ENCODE measurements at regions not wholly inside any gene's neighbourhood (a gene's known extent, or its start where the extent isn't known, plus 50 kb on each side); places are given as distances from the start of the nearest gene placed in this dataset.

DNA sequence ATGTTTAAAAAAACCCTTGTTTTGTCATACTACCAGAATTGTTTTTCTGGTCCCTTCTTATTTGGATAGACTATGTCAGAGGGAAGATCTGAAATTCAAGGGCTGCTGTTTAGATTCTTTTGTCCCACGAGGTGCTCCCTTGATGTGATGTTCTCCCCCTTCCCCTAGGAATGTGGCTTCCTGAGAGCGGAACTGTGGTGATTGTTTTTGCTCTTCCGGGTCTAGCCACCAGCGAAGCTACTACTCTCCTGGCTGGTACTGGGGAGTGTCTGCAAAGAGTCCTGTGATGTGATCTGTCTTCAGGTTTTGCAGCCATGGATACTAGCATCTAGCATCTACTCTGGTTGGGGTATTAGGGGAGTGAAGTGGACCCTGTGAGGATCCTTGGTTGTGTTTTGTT lies 271.1 kb downstream of the DCAF12L2 start:
- H3K27ac ChIP-seq, result no peak overlapping the region
- 73 to 82% methylated on average over 4 of the region's 4 CpGs for WGBS, 2 donors
- TF ChIP-seq, protein P1, sequence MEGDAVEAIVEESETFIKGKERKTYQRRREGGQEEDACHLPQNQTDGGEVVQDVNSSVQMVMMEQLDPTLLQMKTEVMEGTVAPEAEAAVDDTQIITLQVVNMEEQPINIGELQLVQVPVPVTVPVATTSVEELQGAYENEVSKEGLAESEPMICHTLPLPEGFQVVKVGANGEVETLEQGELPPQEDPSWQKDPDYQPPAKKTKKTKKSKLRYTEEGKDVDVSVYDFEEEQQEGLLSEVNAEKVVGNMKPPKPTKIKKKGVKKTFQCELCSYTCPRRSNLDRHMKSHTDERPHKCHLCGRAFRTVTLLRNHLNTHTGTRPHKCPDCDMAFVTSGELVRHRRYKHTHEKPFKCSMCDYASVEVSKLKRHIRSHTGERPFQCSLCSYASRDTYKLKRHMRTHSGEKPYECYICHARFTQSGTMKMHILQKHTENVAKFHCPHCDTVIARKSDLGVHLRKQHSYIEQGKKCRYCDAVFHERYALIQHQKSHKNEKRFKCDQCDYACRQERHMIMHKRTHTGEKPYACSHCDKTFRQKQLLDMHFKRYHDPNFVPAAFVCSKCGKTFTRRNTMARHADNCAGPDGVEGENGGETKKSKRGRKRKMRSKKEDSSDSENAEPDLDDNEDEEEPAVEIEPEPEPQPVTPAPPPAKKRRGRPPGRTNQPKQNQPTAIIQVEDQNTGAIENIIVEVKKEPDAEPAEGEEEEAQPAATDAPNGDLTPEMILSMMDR (IDR thresholded peaks at IDR 0.05), result no peak
- TF ChIP-seq POLR2A (IDR thresholded peaks at IDR 0.05), result no peak
- no peak overlapping the region for H3K4me3 ChIP-seq
- intact Hi-C loops (cut with DNase I; ENCODE audit: low total_unique reads), result no loop called here
- no peaks in the 10 kb centered on the region for H3K9me3 ChIP-seq
- H3K36me3 ChIP-seq (ENCODE audit: low read depth, missing control alignments), result no peaks in the 10 kb centered on the region
- no peaks in the 10 kb centered on the region for H3K4me1 ChIP-seq
- no peaks in the 10 kb centered on the region for H3K27me3 ChIP-seq
- no peak for DNase-seq

DNA sequence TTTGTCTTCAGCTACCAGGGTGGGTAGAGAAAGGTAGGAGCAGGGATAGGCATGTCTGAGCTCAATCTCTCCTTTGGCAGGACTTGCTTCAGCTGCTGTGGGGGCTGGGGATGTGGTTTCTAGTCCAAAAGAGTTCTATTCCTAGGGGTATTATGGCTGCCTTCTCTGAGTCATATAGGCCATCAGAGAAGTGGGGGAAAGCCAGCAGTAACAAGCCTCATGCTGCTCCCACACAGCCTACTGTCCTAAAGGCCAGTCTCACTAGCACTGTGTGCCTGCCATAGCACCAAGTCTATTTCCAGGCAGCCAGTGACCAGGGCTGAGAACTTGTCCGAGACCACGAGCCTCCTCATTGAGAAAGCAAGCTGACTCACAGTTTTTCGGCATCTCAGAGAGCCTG lies 270.6 kb downstream of the DCAF12L2 start:
- Histone ChIP-seq H3K27ac (no peak overlapping the region), H3K4me3 (no peak overlapping the region), H3K4me1 (no peaks in the 10 kb centered on the region), H3K27me3 (no peaks in the 10 kb centered on the region), H3K9me3 (no peaks in the 10 kb centered on the region), H3K36me3 (ENCODE audit: low read depth, missing control alignments) (no peaks in the 10 kb centered on the region)
- intact Hi-C loops (cut with DNase I; ENCODE audit: low total_unique reads), result no loop called here
- TF ChIP-seq POLR2A (IDR thresholded peaks at IDR 0.05), result no peak
- TF ChIP-seq, protein P1 (IDR thresholded peaks at IDR 0.05), result no peak
- 100% methylated on average over 2 of the region's 3 CpGs; no CpG with 5 or more reads in 1 of the 2 donors for WGBS, 2 donors
- no peak for DNase-seq

DNA sequence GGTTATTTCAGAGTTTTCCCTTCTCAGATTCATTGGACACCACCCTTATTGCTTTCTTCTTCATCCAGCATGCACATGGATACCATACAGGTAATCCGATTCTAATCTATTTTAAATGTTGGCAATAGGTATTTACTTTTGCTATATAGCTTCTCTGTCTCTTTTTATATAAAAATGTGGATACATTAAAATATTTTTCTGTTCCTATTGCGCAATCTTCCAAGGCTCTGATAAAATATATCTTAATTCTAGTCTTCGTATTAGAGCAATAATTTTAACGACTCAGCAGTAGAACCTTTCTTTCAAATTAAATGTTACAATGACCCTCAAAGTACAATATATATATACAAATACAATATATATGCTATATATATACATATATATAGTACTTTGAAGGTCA lies 239.8 kb downstream of the DCAF12L2 start:
- Histone ChIP-seq H3K36me3 (ENCODE audit: low read depth, missing control alignments) (no peaks in the 10 kb centered on the region), H3K4me1 (no peaks in the 10 kb centered on the region), H3K27me3 (no peaks in the 10 kb centered on the region), H3K27ac (no peak overlapping the region), H3K9me3 (no peaks in the 10 kb centered on the region), H3K4me3 (no peak overlapping the region)
- TF ChIP-seq, protein P1 (IDR thresholded peaks at IDR 0.05), result no peak
- no peak for TF ChIP-seq POLR2A (IDR thresholded peaks at IDR 0.05)
- intact Hi-C loops (cut with DNase I; ENCODE audit: low total_unique reads), result no loop called here
- 90 to 93% methylated on average over 4 of the region's 4 CpGs for whole genome bisulfite sequencing, 2 donors
- DNase-seq, result no peak

DNA sequence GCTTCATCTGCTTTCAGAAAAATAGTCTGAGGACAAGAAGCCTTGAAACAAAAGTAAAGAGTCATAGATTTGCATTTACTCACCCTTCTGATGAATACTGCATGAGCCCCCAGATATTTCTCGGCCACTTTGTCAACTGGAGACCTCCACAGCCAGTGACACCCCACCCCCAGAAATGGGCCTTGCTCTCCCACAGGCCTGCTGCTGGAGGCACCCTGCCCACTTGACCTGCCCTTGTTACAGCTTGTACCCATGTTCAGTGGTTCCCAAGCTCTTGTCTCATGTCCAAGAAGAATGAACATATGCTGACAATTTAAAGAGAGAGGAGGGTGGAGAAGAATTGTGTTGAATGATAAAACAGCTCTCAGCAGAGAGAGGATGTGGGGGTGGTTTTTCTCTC lies 225.1 kb downstream of the DCAF12L2 start:
- no peak for TF ChIP-seq POLR2A (IDR thresholded peaks at IDR 0.05)
- TF ChIP-seq, protein P1 (IDR thresholded peaks at IDR 0.05), result no peak
- Histone ChIP-seq H3K36me3 (ENCODE audit: low read depth, missing control alignments) (no peaks in the 10 kb centered on the region), H3K27ac (no peak overlapping the region), H3K27me3 (no peaks in the 10 kb centered on the region), H3K9me3 (no peaks in the 10 kb centered on the region), H3K4me3 (no peak overlapping the region), H3K4me1 (no peaks in the 10 kb centered on the region)
- WGBS, 2 donors, result 86 to 100% methylated on average over 1 of the region's 1 CpG
- intact Hi-C loops (cut with DNase I; ENCODE audit: low total_unique reads), result no loop called here
- no peak for DNase-seq

DNA sequence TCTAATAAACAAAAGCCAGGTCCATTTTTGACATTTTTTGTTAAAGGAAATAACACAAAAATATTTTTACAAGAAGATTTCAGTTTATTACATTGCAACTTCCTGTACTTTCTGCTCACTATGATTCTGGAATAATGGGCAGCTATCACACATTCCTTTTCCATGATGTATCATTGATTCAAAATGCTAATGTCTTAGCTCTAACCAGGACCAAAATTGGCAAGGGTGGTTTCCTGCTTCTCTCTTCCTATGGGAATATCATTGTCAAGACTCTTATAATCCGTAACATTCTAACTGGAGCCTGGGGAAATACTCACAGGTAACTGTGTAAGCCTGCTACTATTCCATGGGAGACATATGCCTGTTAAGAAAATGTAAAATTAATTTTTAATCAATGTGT lies 218.6 kb downstream of the DCAF12L2 start:
- no peaks in the 10 kb centered on the region for H3K27me3 ChIP-seq
- H3K4me1 ChIP-seq, result no peaks in the 10 kb centered on the region
- no peaks in the 10 kb centered on the region for H3K9me3 ChIP-seq
- intact Hi-C loops (cut with DNase I; ENCODE audit: low total_unique reads), result no loop called here
- no peaks in the 10 kb centered on the region for H3K36me3 ChIP-seq (ENCODE audit: low read depth, missing control alignments)
- TF ChIP-seq, protein P1 (IDR thresholded peaks at IDR 0.05), result no peak
- WGBS, 2 donors, result 69 to 80% methylated on average over 1 of the region's 1 CpG
- no peak overlapping the region for H3K27ac ChIP-seq
- DNase-seq, result no peak
- H3K4me3 ChIP-seq, result no peak overlapping the region
